Psoas muscle (tissue), 7 donors: ENCODE measurements at regions not wholly inside any gene's neighbourhood (a gene's known extent, or its start where the extent isn't known, plus 50 kb on each side); places are given as distances from the start of the nearest gene placed in this dataset.
A peak's percentile ranks its signal among the peaks of the same experiment; 100 is the strongest.

Experiments used
- ATAC-seq, 4 donors: fragments of 200-7000 bp; cut with Tn5 transposase; one replicate each; pipeline ENCODE4 v1.9.1; 2020; ENCODE audit warnings: moderate library complexity in 3 of 4, mild to moderate bottlenecking in 2 of 4
- DNase-seq, 2 donors: peaks; one replicate each; pipeline ENCODE4 v3.0.0-alpha.2; 2020
- H3K27ac ChIP-seq: fragments of 200-600 bp; one replicate; pipeline ENCODE4 v1.8.0; 2022
- H3K27me3 ChIP-seq, 3 donors: fragments of 200-600 bp in 1 of 3; one replicate each; pipeline versions ENCODE4 v1.6.1 to v1.8.0; 2013 to 2022; ENCODE audit warnings: low read length in 2 of 3, mild to moderate bottlenecking in 2 of 3, moderate library complexity in 1 of 3; ENCODE audit not compliant: insufficient read depth in 3 of 3
- H3K36me3 ChIP-seq, 2 donors: fragments of 200-600 bp in 1 of 2; one replicate each; pipeline versions ENCODE4 v1.6.1 to v1.8.0; 2013 to 2022; ENCODE audit warnings: low read depth in 1 of 2, mild to moderate bottlenecking in 1 of 2, moderate library complexity in 1 of 2; ENCODE audit not compliant: insufficient read depth in 1 of 2
- H3K4me1 ChIP-seq: fragments of 200-600 bp; one replicate; pipeline ENCODE4 v1.8.0; 2022
- H3K4me3 ChIP-seq: fragments of 200-600 bp; one replicate; pipeline ENCODE4 v1.8.0; 2022; ENCODE audit warnings: mild to moderate bottlenecking
- H3K9me3 ChIP-seq: fragments of 200-600 bp; one replicate; pipeline ENCODE4 v1.8.0; 2022
- WGBS, 3 donors: extraction: QIAGEN DNeasy Blood & Tissue Kit; methylation state at CpG; one replicate each; pipeline versions ENCODE4 v1.1.6 to v1.1.7; 2013; 5-methylcytosine and 5-hydroxymethylcytosine counted together
- intact Hi-C, 2 donors: fragments of 100-400 bp; cut with DNase I; formaldehyde crosslinking; loops; one replicate each; pipeline versions ENCODE4 v1.11.0 to v1.14.2; 2022
- TF ChIP-seq, protein P1 (sequence below): fragments of 200-600 bp; IDR thresholded peaks from one replicate; pipeline ENCODE4 v1.8.0; 2022; ENCODE audit warnings: antibody characterized with exemption
- donor health status: healthy with polysubstance abuse.
- donor health status: DM: no; HTN: no; CAD: no; lungs with moderate emphysema.
- donor health status: Bipolar disorder and iron deficiency.
- donor health status: healthy.
- donor health status: DM: yes; HTN: yes; CAD: no.
- donor health status: DM: no; HTN: no; CAD: no.
- donor health status: DM: yes; HTN: yes; CAD: no.

- 3 to 4% (median 4%) methylated on average over 5 of the region's 5 CpGs for WGBS, 3 donors
- peak in 1 of 4 donors; percentile 54 for ATAC-seq
- Histone ChIP-seq H3K27ac (no peak overlapping the region), H3K36me3 (no peaks in the 10 kb centered on the region), H3K9me3 (no peaks in the 10 kb centered on the region), H3K4me3 (no peak overlapping the region), H3K4me1 (no peaks in the 10 kb centered on the region), H3K27me3 (peaks cover 0 to 3% (median 0%) of the 10 kb centered on the region in 3 donors)
- TF ChIP-seq, protein P1, sequence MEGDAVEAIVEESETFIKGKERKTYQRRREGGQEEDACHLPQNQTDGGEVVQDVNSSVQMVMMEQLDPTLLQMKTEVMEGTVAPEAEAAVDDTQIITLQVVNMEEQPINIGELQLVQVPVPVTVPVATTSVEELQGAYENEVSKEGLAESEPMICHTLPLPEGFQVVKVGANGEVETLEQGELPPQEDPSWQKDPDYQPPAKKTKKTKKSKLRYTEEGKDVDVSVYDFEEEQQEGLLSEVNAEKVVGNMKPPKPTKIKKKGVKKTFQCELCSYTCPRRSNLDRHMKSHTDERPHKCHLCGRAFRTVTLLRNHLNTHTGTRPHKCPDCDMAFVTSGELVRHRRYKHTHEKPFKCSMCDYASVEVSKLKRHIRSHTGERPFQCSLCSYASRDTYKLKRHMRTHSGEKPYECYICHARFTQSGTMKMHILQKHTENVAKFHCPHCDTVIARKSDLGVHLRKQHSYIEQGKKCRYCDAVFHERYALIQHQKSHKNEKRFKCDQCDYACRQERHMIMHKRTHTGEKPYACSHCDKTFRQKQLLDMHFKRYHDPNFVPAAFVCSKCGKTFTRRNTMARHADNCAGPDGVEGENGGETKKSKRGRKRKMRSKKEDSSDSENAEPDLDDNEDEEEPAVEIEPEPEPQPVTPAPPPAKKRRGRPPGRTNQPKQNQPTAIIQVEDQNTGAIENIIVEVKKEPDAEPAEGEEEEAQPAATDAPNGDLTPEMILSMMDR, result peak; percentile 88
- peak in 1 of 2 donors; percentile 21 for DNase-seq
- intact Hi-C loops, result loop anchor here (2.0 to 5.0 kb wide), 3 partner anchors 368 to 583 kb away; partner anchors contain the start of gene CCL1 (in 1 of the 2)
Observed at GRCh38 chr17:33779234-33779591, 475.9 kb upstream of the CCL2 start.

- TF ChIP-seq, protein P1, result no peak
- no peaks in the 10 kb centered on the region for H3K4me1 ChIP-seq
- H3K27me3 ChIP-seq, result peaks cover 0 to 5% (median 0%) of the 10 kb centered on the region in 3 donors
- H3K27ac ChIP-seq, result no peak overlapping the region
- DNase-seq (no peak), ATAC-seq (no peak)
- H3K36me3 ChIP-seq, result no peaks in the 10 kb centered on the region
- intact Hi-C loops, result no loop called here
- H3K4me3 ChIP-seq, result no peak overlapping the region
- no peaks in the 10 kb centered on the region for H3K9me3 ChIP-seq
Observed at GRCh38 chr17:33785281-33785680, 469.8 kb upstream of the CCL2 start.

GRCh38 chr17:33786478-33786877, 468.6 kb upstream of the CCL2 start:
- ATAC-seq, result no peak
- intact Hi-C loops, result no loop called here
- 63 to 71% (median 66%) methylated on average over 1 of the region's 1 CpG for WGBS, 3 donors
- TF ChIP-seq, protein P1, result no peak
- Histone ChIP-seq H3K9me3 (no peaks in the 10 kb centered on the region), H3K36me3 (no peaks in the 10 kb centered on the region), H3K4me3 (no peak overlapping the region), H3K27ac (no peak overlapping the region), H3K4me1 (no peaks in the 10 kb centered on the region), H3K27me3 (peaks cover 0 to 5% (median 0%) of the 10 kb centered on the region in 3 donors)
- no peak for DNase-seq

- no peaks in the 10 kb centered on the region for H3K9me3 ChIP-seq
- TF ChIP-seq, protein P1, result no peak
- no peak for DNase-seq
- 69 to 73% (median 72%) methylated on average over 2 of the region's 2 CpGs for WGBS, 3 donors
- no peaks in the 10 kb centered on the region for H3K36me3 ChIP-seq
- no peak for ATAC-seq
- intact Hi-C loops, result no loop called here
- no peaks in the 10 kb centered on the region for H3K4me1 ChIP-seq
- no peak overlapping the region for H3K4me3 ChIP-seq
- H3K27me3 ChIP-seq, result no peaks in the 10 kb centered on the region
- no peak overlapping the region for H3K27ac ChIP-seq
Observed at GRCh38 chr17:33789658-33790057, 465.4 kb upstream of the CCL2 start.

- Histone ChIP-seq H3K27me3 (peaks cover 0 to 7% (median 2%) of the 10 kb centered on the region in 3 donors), H3K27ac (no peak overlapping the region), H3K4me1 (no peaks in the 10 kb centered on the region), H3K9me3 (no peaks in the 10 kb centered on the region), H3K36me3 (no peaks in the 10 kb centered on the region), H3K4me3 (no peak overlapping the region)
- intact Hi-C loops, result no loop called here
- TF ChIP-seq, protein P1, result no peak
- no peak for DNase-seq
- ATAC-seq, result no peak
- 63 to 78% (median 68%) methylated on average over 4 of the region's 4 CpGs for WGBS, 3 donors
Observed at GRCh38 chr17:33797181-33797580, 457.9 kb upstream of the CCL2 start.
